NAMALWA (cell line): ENCODE measurements at regions not wholly inside any gene's neighbourhood (a gene's known extent, or its start where the extent isn't known, plus 50 kb on each side); places are given as distances from the start of the nearest gene placed in this dataset.

Source experiments
- DNase-seq: peaks from one replicate; pipeline ENCODE4 v3.0.0-alpha.2; 2015; ENCODE audit warnings: low spot score

- no peak for DNase-seq
These were observed 61.7 kb upstream of the PIAS1 start for GRCh38 chr15:67992411-67992810.

- no peak for DNase-seq
These were observed 61.3 kb upstream of the PIAS1 start for GRCh38 chr15:67992834-67993233.

GRCh38 chr15:67997996-67998395 is 56.1 kb upstream of the PIAS1 start:
- no peak for DNase-seq

GRCh38 chr15:67998599-67999133 is 55.4 kb upstream of the PIAS1 start:
- DNase-seq = no peak

- no peak for DNase-seq
These were observed 54.6 kb upstream of the PIAS1 start for GRCh38 chr15:67999320-68000100.

- no peak for DNase-seq
These were observed 53.4 kb upstream of the PIAS1 start for GRCh38 chr15:68000754-68001153.

GRCh38 chr15:68001811-68002210 is 52.3 kb upstream of the PIAS1 start:
- no peak for DNase-seq

DNA sequence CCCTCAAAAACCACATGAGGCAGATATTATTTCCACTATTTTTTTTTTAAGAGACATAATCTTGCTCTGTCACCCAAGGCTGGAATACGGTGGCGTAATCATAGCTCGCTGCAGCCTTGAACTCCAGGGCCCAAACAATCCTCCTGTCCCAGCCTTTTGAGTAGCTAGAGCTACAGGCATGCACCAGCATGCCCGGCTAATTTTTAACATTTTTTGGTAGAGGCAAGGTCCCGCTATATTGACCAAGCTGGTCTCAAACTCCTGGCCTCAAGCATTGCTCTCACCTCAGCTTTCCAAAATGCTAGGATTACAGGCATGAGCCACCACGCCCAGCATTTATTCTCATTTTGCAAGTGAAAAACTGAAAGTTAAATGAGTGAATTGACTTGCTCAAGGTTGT is 50.8 kb upstream of the PIAS1 start:
- no peak for DNase-seq
